ENCODE measurements at regions not wholly inside any gene's neighbourhood (a gene's known extent, or its start where the extent isn't known, plus 50 kb on each side); places are given as distances from the start of the nearest gene placed in this dataset.
"Not testable (repeated sequence)": the region's sequence is repeated elsewhere in the genome, so short reads cannot be mapped to it uniquely, and the experiment has no call there.

- Histone ChIP-seq H3K4me1 (ENCODE audit: control insufficient read depth, insufficient read depth, low read length) (no peaks in the 10 kb centered on the region), H3K9me3 (ENCODE audit: control insufficient read depth, insufficient read depth, low read length) (no peaks in the 10 kb centered on the region), H3K27me3 (ENCODE audit: control insufficient read depth, insufficient read depth, low read length) (peaks cover 3% of the 10 kb centered on the region), H3K36me3 (ENCODE audit: control insufficient read depth, insufficient read depth, low read length) (no peaks in the 10 kb centered on the region), H3K27ac (ENCODE audit: low read length) (no peak overlapping the region), H3K4me3 (ENCODE audit: low read length) (no peak overlapping the region)
- H3K4me3 Mint-ChIP-seq: no peak overlapping the region
- DNase-seq (no peak), ATAC-seq (no peak)
- H3K9me3 Mint-ChIP-seq: no peaks in the 10 kb centered on the region
- no peaks in the 10 kb centered on the region for H3K27me3 Mint-ChIP-seq (ENCODE audit: low read depth in 2 of 2)
- TF ChIP-seq CTCF (IDR thresholded peaks at IDR 0.05): no peak
- intact Hi-C loops (cut with micrococcal nuclease): no loop called here
- peaks cover 5 to 15% of the 10 kb centered on the region in 2 donors for H3K4me1 Mint-ChIP-seq
- no peak overlapping the region for H3K27ac Mint-ChIP-seq
- no peaks in the 10 kb centered on the region for H3K36me3 Mint-ChIP-seq
Observed at GRCh38 chr2:234382131-234382530, 114.8 kb downstream of the ARL4C start.

- H3K4me3 ChIP-seq (ENCODE audit: low read length); H3K9me3 ChIP-seq (ENCODE audit: control insufficient read depth, insufficient read depth, low read length); ATAC-seq; H3K27ac ChIP-seq (ENCODE audit: low read length); intact Hi-C loops (cut with micrococcal nuclease); H3K4me3 Mint-ChIP-seq; H3K27me3 Mint-ChIP-seq (ENCODE audit: low read depth in 2 of 2); H3K36me3 Mint-ChIP-seq; H3K27ac Mint-ChIP-seq; H3K9me3 Mint-ChIP-seq; DNase-seq; H3K27me3 ChIP-seq (ENCODE audit: control insufficient read depth, insufficient read depth, low read length); H3K36me3 ChIP-seq (ENCODE audit: control insufficient read depth, insufficient read depth, low read length); H3K4me1 ChIP-seq (ENCODE audit: control insufficient read depth, insufficient read depth, low read length): not testable (repeated sequence)
- no CpG with 5 or more reads among the region's 2 CpGs for WGBS (ENCODE audit: insufficient coverage)
- peaks cover 3 to 19% of the 10 kb centered on the region in 2 donors for H3K4me1 Mint-ChIP-seq
Observed at GRCh38 chr2:234378958-234379357, 117.9 kb downstream of the ARL4C start.

GRCh38 chr2:234378440-234378839 is 118.4 kb downstream of the ARL4C start:
- Mint-ChIP-seq H3K27ac (no peak overlapping the region), H3K36me3 (no peaks in the 10 kb centered on the region), H3K27me3 (ENCODE audit: low read depth in 2 of 2) (no peaks in the 10 kb centered on the region), H3K4me3 (no peak overlapping the region), H3K4me1 (peaks cover 9 to 24% of the 10 kb centered on the region in 2 donors), H3K9me3 (no peaks in the 10 kb centered on the region)
- peaks cover 4% of the 10 kb centered on the region for H3K4me1 ChIP-seq (ENCODE audit: control insufficient read depth, insufficient read depth, low read length)
- DNase-seq (no peak), ATAC-seq (no peak)
- no peak overlapping the region for H3K27ac ChIP-seq (ENCODE audit: low read length)
- intact Hi-C loops (cut with micrococcal nuclease): no loop called here
- H3K9me3 ChIP-seq (ENCODE audit: control insufficient read depth, insufficient read depth, low read length): no peaks in the 10 kb centered on the region
- peaks cover 3% of the 10 kb centered on the region for H3K27me3 ChIP-seq (ENCODE audit: control insufficient read depth, insufficient read depth, low read length)
- no peak overlapping the region for H3K4me3 ChIP-seq (ENCODE audit: low read length)
- WGBS (ENCODE audit: insufficient coverage): no CpG with 5 or more reads among the region's 4 CpGs
- no peaks in the 10 kb centered on the region for H3K36me3 ChIP-seq (ENCODE audit: control insufficient read depth, insufficient read depth, low read length)
- TF ChIP-seq CTCF (IDR thresholded peaks at IDR 0.05): no peak

- TF ChIP-seq CTCF (IDR thresholded peaks at IDR 0.05): no peak
- intact Hi-C loops (cut with micrococcal nuclease): no loop called here
- DNase-seq (no peak), ATAC-seq (no peak)
- Mint-ChIP-seq H3K4me3 (no peak overlapping the region), H3K4me1 (peaks cover 14 to 30% of the 10 kb centered on the region in 2 donors), H3K36me3 (no peaks in the 10 kb centered on the region), H3K9me3 (no peaks in the 10 kb centered on the region), H3K27ac (no peak overlapping the region), H3K27me3 (ENCODE audit: low read depth in 2 of 2) (no peaks in the 10 kb centered on the region)
- peaks cover 9% of the 10 kb centered on the region for H3K4me1 ChIP-seq (ENCODE audit: control insufficient read depth, insufficient read depth, low read length)
- no peaks in the 10 kb centered on the region for H3K9me3 ChIP-seq (ENCODE audit: control insufficient read depth, insufficient read depth, low read length)
- WGBS (ENCODE audit: insufficient coverage): 89% methylated on average over 12 of the region's 12 CpGs
- H3K27me3 ChIP-seq (ENCODE audit: control insufficient read depth, insufficient read depth, low read length): peaks cover 3% of the 10 kb centered on the region
- no peak overlapping the region for H3K4me3 ChIP-seq (ENCODE audit: low read length)
- no peaks in the 10 kb centered on the region for H3K36me3 ChIP-seq (ENCODE audit: control insufficient read depth, insufficient read depth, low read length)
- H3K27ac ChIP-seq (ENCODE audit: low read length): no peak overlapping the region
Observed at GRCh38 chr2:234377761-234378391, 119.0 kb downstream of the ARL4C start.

Data from natural killer cell (primary cell).